OCI-LY7 (cell line): ENCODE measurements at regions not wholly inside any gene's neighbourhood (a gene's known extent, or its start where the extent isn't known, plus 50 kb on each side); places are given as distances from the start of the nearest gene placed in this dataset.

Experiments
- BruUV-seq: library from RNA; stranded (reverse); fragments of 400-500 nt; replicated peaks from 2 replicates; lab custom pipeline; 2021; lab: Mats Ljungman, UMichigan
- CTCF ChIA-PET: fragments of 300-600 bp; sonication (Branson Sonifier 250); formaldehyde crosslinking; loops from one replicate; lab custom pipeline; 2022; ENCODE audit warnings: antibody characterized with exemption; ENCODE audit not compliant: unreplicated experiment; lab: Charles Lee
- POLR2A ChIA-PET: fragments of 300-600 bp; sonication (Branson Sonifier 250); formaldehyde crosslinking; loops from one replicate; lab custom pipeline; 2022; ENCODE audit warnings: antibody characterized with exemption; lab: Charles Lee
- DNase-seq: peaks from one replicate; pipeline ENCODE4 v3.0.0-alpha.2; 2015; ENCODE audit warnings: low spot score
- H2AFZ ChIP-seq: fragments of 200-600 bp; sonication (generic), shearing (Covaris generic); 2 replicates; pipeline ENCODE4 v1.6.1; 2014; ENCODE audit warnings: mild to moderate bottlenecking, antibody characterized with exemption, low read length, moderate library complexity
- H3K27ac ChIP-seq: fragments of 200-600 bp; sonication (generic); 2 replicates; pipeline ENCODE4 v1.5.1; 2014; ENCODE audit warnings: mixed run types, low read depth, mild to moderate bottlenecking, moderate library complexity, low read length, inconsistent platforms; ENCODE audit not compliant: poor library complexity, severe bottlenecking
- H3K36me3 ChIP-seq: fragments of 200-600 bp; sonication (generic); 2 replicates; pipeline ENCODE4 v1.6.1; 2014; ENCODE audit warnings: mild to moderate bottlenecking, antibody characterized with exemption, low read length, moderate library complexity, mixed read lengths; ENCODE audit not compliant: insufficient read depth
- H3K4me1 ChIP-seq: fragments of 200-600 bp; sonication (generic); 2 replicates; pipeline ENCODE4 v1.5.1; 2014; ENCODE audit warnings: mild to moderate bottlenecking, low read length; ENCODE audit not compliant: insufficient read depth, poor library complexity, severe bottlenecking
- H3K4me2 ChIP-seq: fragments of 200-600 bp; sonication (generic); 2 replicates; pipeline ENCODE4 v1.6.1; 2014; ENCODE audit warnings: mild to moderate bottlenecking, low read length
- H3K4me3 ChIP-seq: fragments of 200-600 bp; sonication (generic); 2 replicates; pipeline ENCODE4 v1.5.1; 2014; ENCODE audit warnings: mild to moderate bottlenecking, low read depth, low read length; ENCODE audit not compliant: poor library complexity, severe bottlenecking
- H3K79me2 ChIP-seq: fragments of 200-600 bp; sonication (generic); 2 replicates; pipeline ENCODE4 v1.6.1; 2016; ENCODE audit warnings: low read depth, mild to moderate bottlenecking, low read length, moderate library complexity, mixed read lengths; ENCODE audit not compliant: insufficient read depth
- H3K9me2 ChIP-seq: fragments of 200-600 bp; sonication (generic); 2 replicates; pipeline ENCODE4 v1.6.1; 2016; ENCODE audit warnings: mild to moderate bottlenecking, low read length, mixed read lengths; ENCODE audit not compliant: insufficient read depth
- H3K9me3 ChIP-seq: fragments of 200-600 bp; sonication (generic); 2 replicates; pipeline ENCODE4 v1.6.1; 2014; ENCODE audit warnings: mild to moderate bottlenecking, mixed run types, low read length, mixed read lengths
- H4K20me1 ChIP-seq: fragments of 200-600 bp; sonication (generic); 2 replicates; pipeline ENCODE4 v1.6.1; 2014; ENCODE audit warnings: mild to moderate bottlenecking, antibody characterized with exemption, low read length, moderate library complexity, mixed read lengths; ENCODE audit not compliant: insufficient read depth
- CTCF ChIP-seq: fragments of 200-600 bp; sonication (generic); conservative IDR thresholded peaks from 2 replicates; pipeline ENCODE4 v1.5.1; 2014; ENCODE audit warnings: mild to moderate bottlenecking, antibody characterized with exemption, low read length, moderate library complexity, mixed read lengths
- EZH2phosphoT487 ChIP-seq: fragments of 200-600 bp; sonication (generic); IDR thresholded peaks from 2 replicates; pipeline ENCODE4 v1.6.1; 2018; ENCODE audit warnings: low read depth, borderline replicate concordance, mild to moderate bottlenecking, mixed run types, antibody characterized with exemption, low read length, moderate library complexity, mixed read lengths
- intact Hi-C: fragments of 100-400 bp; cut with micrococcal nuclease; formaldehyde crosslinking; loops from one replicate; pipeline ENCODE4 v1.10.0; 2022; ENCODE audit not compliant: unreplicated experiment

- intact Hi-C loops, result no loop called here
- TF ChIP-seq CTCF (no peak), EZH2phosphoT487 (no peak)
- no TSS peak for BruUV-seq
- Histone ChIP-seq H3K79me2 (no peaks in the 10 kb centered on the region), H3K36me3 (no peaks in the 10 kb centered on the region), H3K4me1 (no peaks in the 10 kb centered on the region), H4K20me1 (no peaks in the 10 kb centered on the region), H3K9me3 (no peaks in the 10 kb centered on the region), H3K9me2 (no peaks in the 10 kb centered on the region), H2AFZ (no peak overlapping the region), H3K4me3 (no peak overlapping the region), H3K27ac (no peak overlapping the region), H3K4me2 (no peak overlapping the region)
- DNase-seq, result no peak
- ChIA-PET POLR2A (interaction anchor here (0.6 to 1.4 kb wide), 2 partner anchors 15 to 257 kb away, joined by 3 to 4 read pairs; no protein-coding TSS in a partner anchor), CTCF (no interaction called here)
These were observed 796.7 kb downstream of the RAPGEF2 start for GRCh38 chr4:159899596-159899995.

GRCh38 chr4:159900562-159900961, 797.7 kb downstream of the RAPGEF2 start:
- H3K36me3 ChIP-seq, result no peaks in the 10 kb centered on the region
- H2AFZ ChIP-seq, result no peak overlapping the region
- ChIA-PET CTCF (no interaction called here), POLR2A (interaction anchor here (0.6 to 1.2 kb wide), 2 partner anchors 10 to 14 kb away, joined by 3 read pairs; no protein-coding TSS in a partner anchor)
- H4K20me1 ChIP-seq, result no peaks in the 10 kb centered on the region
- H3K4me2 ChIP-seq, result no peak overlapping the region
- TF ChIP-seq CTCF (no peak), EZH2phosphoT487 (no peak)
- BruUV-seq, result no TSS peak
- no peaks in the 10 kb centered on the region for H3K4me1 ChIP-seq
- H3K79me2 ChIP-seq, result no peaks in the 10 kb centered on the region
- intact Hi-C loops, result no loop called here
- no peak for DNase-seq
- H3K9me2 ChIP-seq, result no peaks in the 10 kb centered on the region
- H3K27ac ChIP-seq, result no peak overlapping the region
- no peak overlapping the region for H3K4me3 ChIP-seq
- H3K9me3 ChIP-seq, result no peaks in the 10 kb centered on the region

- intact Hi-C loops, result no loop called here
- no peak for TF ChIP-seq EZH2phosphoT487
- TF ChIP-seq CTCF, result no peak
These were observed 799.8 kb downstream of the RAPGEF2 start for GRCh38 chr4:159902648-159903047.

More at GRCh38 chr4:159902648-159903047, 799.8 kb downstream of the RAPGEF2 start:
- Histone ChIP-seq H2AFZ (no peak overlapping the region), H3K36me3 (no peaks in the 10 kb centered on the region), H3K4me2 (no peak overlapping the region), H3K9me3 (no peaks in the 10 kb centered on the region), H3K27ac (no peak overlapping the region), H3K9me2 (no peaks in the 10 kb centered on the region), H3K4me3 (no peak overlapping the region), H4K20me1 (no peaks in the 10 kb centered on the region), H3K79me2 (no peaks in the 10 kb centered on the region), H3K4me1 (no peaks in the 10 kb centered on the region)
- DNase-seq, result no peak
- CTCF ChIA-PET, result no interaction called here
- POLR2A ChIA-PET, result no interaction called here
- no TSS peak for BruUV-seq
